Effector memory CD4-positive, alpha-beta T cell (primary cell): ENCODE measurements at regions not wholly inside any gene's neighbourhood (a gene's known extent, or its start where the extent isn't known, plus 50 kb on each side); places are given as distances from the start of the nearest gene placed in this dataset.

Experiments
- DNase-seq, 3 donors: peaks; one replicate each; pipeline ENCODE4 v3.0.0-alpha.2; 2020
- H3K27ac ChIP-seq: 2 replicates; pipeline ENCODE4 v1.7.0; 2013; ENCODE audit warnings: mild to moderate bottlenecking, low read length, moderate library complexity; ENCODE audit not compliant: insufficient read depth, poor library complexity, severe bottlenecking
- H3K27me3 ChIP-seq: replicated peaks from 2 replicates; pipeline ENCODE4 v1.7.0; 2013; ENCODE audit warnings: mild to moderate bottlenecking, low read length; ENCODE audit not compliant: insufficient read depth, control insufficient read depth, poor library complexity, severe bottlenecking
- H3K36me3 ChIP-seq: 2 replicates; pipeline ENCODE4 v1.7.0; 2013; ENCODE audit warnings: mild to moderate bottlenecking, low read length, moderate library complexity; ENCODE audit not compliant: control insufficient read depth, insufficient read depth
- H3K4me1 ChIP-seq: 2 replicates; pipeline ENCODE4 v1.7.0; 2013; ENCODE audit warnings: low read length, mild to moderate bottlenecking; ENCODE audit not compliant: control insufficient read depth, insufficient read depth, poor library complexity, severe bottlenecking
- H3K4me3 ChIP-seq: 2 replicates; pipeline ENCODE4 v1.7.0; 2013; ENCODE audit warnings: low read length, low read depth, mild to moderate bottlenecking; ENCODE audit not compliant: insufficient read depth, poor library complexity, severe bottlenecking
- H3K9me3 ChIP-seq: 2 replicates; pipeline ENCODE4 v1.7.0; 2013; ENCODE audit warnings: mild to moderate bottlenecking, low read length, moderate library complexity; ENCODE audit not compliant: control insufficient read depth

DNA sequence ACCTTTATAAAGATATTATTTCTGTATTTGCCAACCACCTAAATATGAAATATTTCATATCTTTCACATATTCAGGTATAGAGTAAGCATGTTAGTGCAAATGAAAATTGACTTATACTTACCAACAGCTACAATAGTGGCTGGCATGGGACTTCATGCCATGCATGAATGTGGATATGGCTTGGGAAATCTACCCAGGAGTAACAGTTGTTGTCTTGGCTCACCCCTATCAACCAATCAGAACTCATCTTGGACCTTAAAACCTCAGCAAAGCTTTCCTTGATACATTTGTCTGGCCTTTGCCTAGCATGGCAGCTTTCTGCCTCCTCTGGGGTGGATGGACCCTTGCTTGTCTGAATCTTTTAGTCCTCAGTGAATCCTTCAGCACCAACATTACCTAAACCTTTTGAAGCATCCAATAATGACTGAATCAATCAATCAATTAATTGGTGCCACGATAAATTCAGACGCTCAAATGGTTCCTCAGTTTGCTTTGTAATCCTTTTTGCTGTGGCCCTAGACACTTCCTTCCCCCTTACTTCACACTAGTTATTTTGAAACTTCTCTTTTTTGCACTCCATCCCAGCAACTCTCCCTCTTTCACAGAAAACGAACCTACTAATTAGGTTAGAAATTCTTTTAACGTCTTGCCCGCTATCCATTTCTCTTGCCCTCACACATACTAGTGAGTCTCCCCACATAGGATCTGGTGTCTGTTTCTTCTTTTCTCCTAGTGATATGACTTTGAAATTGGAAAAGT is 132.3 kb upstream of the ZNF608 start:
- H3K4me3 ChIP-seq = no peak overlapping the region
- H3K4me1 ChIP-seq = no peaks in the 10 kb centered on the region
- no peaks in the 10 kb centered on the region for H3K36me3 ChIP-seq
- H3K9me3 ChIP-seq = no peaks in the 10 kb centered on the region
- no peak overlapping the region for H3K27ac ChIP-seq
- no peaks in the 10 kb centered on the region for H3K27me3 ChIP-seq
- no peak for DNase-seq

DNA sequence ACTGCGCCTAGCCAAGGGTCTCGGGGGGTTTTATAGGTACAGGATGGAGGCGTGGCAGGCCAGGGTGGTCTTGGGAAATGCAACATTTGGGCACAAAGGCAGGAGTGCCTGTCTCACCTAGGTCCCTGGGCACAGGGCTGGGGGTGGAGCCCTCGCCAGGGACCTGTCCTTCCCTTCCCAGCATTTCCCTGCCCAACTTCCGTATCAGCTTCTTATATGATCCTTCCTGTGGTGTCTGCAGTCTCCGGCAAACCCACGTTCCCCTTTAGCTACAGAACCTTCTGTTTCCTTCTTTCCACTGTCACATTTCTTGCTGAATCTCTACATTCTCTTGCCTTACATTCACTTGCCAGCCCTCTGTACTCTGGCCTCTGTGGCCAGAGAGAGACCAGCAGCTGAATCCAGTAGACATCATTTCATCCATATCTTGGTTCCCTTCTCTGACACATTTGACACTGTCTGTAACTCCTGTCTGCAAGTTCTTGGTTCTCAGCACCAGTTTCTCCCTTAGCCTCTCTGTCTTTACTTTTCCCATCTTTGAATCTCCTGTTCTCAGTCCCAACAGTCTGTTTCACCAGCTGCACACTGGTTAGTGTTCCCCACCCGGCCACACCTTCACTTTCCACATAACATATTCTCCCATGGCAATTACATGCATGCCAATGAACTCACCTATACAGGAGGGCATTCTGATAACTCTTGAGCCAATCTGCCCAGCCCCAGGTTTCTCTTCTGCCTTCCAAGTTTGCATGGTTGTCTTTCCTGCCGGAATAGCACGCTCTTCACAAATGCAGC is 134.7 kb upstream of the ZNF608 start:
- no peak for DNase-seq
- Histone ChIP-seq H3K9me3 (no peaks in the 10 kb centered on the region), H3K27ac (no peak overlapping the region)

GRCh38 chr5:124883681-124884080 is 137.2 kb upstream of the ZNF608 start:
- H3K4me1 ChIP-seq = no peaks in the 10 kb centered on the region
- no peaks in the 10 kb centered on the region for H3K36me3 ChIP-seq
- H3K27me3 ChIP-seq = no peaks in the 10 kb centered on the region
- H3K27ac ChIP-seq = no peak overlapping the region
- H3K4me3 ChIP-seq = no peak overlapping the region
- no peak for DNase-seq
- no peaks in the 10 kb centered on the region for H3K9me3 ChIP-seq

More for the DNA sequence above, 134.7 kb upstream of the ZNF608 start:
- H3K4me1 ChIP-seq = no peaks in the 10 kb centered on the region
- no peaks in the 10 kb centered on the region for H3K27me3 ChIP-seq
- H3K4me3 ChIP-seq = no peak overlapping the region
- no peaks in the 10 kb centered on the region for H3K36me3 ChIP-seq

- H3K27me3 ChIP-seq = no peaks in the 10 kb centered on the region
- DNase-seq = no peak
- no peaks in the 10 kb centered on the region for H3K36me3 ChIP-seq
- no peak overlapping the region for H3K27ac ChIP-seq
- H3K4me3 ChIP-seq = no peak overlapping the region
- no peaks in the 10 kb centered on the region for H3K4me1 ChIP-seq
- H3K9me3 ChIP-seq = no peaks in the 10 kb centered on the region
Observed at GRCh38 chr5:124884114-124884513, 137.7 kb upstream of the ZNF608 start.

- no peaks in the 10 kb centered on the region for H3K27me3 ChIP-seq
- no peaks in the 10 kb centered on the region for H3K36me3 ChIP-seq
- DNase-seq = no peak
- no peak overlapping the region for H3K4me3 ChIP-seq
- H3K4me1 ChIP-seq = no peaks in the 10 kb centered on the region
- H3K27ac ChIP-seq = no peak overlapping the region
- no peaks in the 10 kb centered on the region for H3K9me3 ChIP-seq
Observed at GRCh38 chr5:124885490-124885889, 139.1 kb upstream of the ZNF608 start.

- DNase-seq = no peak
- H3K9me3 ChIP-seq = no peaks in the 10 kb centered on the region
- no peaks in the 10 kb centered on the region for H3K36me3 ChIP-seq
- no peaks in the 10 kb centered on the region for H3K27me3 ChIP-seq
- no peaks in the 10 kb centered on the region for H3K4me1 ChIP-seq
- no peak overlapping the region for H3K4me3 ChIP-seq
- no peak overlapping the region for H3K27ac ChIP-seq
Observed at GRCh38 chr5:124887223-124887622, 140.8 kb upstream of the ZNF608 start.

- no peaks in the 10 kb centered on the region for H3K4me1 ChIP-seq
- no peak overlapping the region for H3K27ac ChIP-seq
- no peaks in the 10 kb centered on the region for H3K36me3 ChIP-seq
- DNase-seq = no peak
- H3K4me3 ChIP-seq = no peak overlapping the region
- H3K27me3 ChIP-seq = no peaks in the 10 kb centered on the region
- H3K9me3 ChIP-seq = no peaks in the 10 kb centered on the region
Observed at GRCh38 chr5:124888050-124888506, 141.6 kb upstream of the ZNF608 start.

- Histone ChIP-seq H3K4me3 (no peak overlapping the region), H3K27me3 (no peaks in the 10 kb centered on the region), H3K36me3 (no peaks in the 10 kb centered on the region), H3K9me3 (no peaks in the 10 kb centered on the region), H3K4me1 (no peaks in the 10 kb centered on the region), H3K27ac (no peak overlapping the region)
- no peak for DNase-seq
Observed at GRCh38 chr5:124888622-124889485, 142.4 kb upstream of the ZNF608 start.

DNA sequence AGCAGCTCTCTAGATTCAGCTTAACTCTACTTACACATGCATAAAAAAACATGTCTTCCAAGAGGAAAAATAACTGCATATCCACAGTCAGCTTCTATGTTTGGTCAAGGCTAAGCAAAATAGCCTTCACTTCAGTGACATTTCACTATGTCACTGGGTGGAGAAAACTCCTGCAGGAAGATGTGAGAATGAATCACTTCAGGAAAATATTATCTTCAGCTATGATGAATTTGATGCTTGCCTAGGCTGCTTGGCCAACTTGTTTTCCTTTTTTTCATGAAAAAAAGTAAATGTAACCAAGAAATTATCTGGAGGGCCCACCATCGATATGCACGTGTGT is 143.0 kb upstream of the ZNF608 start:
- Histone ChIP-seq H3K4me1 (no peaks in the 10 kb centered on the region), H3K27me3 (no peaks in the 10 kb centered on the region), H3K9me3 (no peaks in the 10 kb centered on the region), H3K4me3 (no peak overlapping the region), H3K36me3 (no peaks in the 10 kb centered on the region), H3K27ac (no peak overlapping the region)
- no peak for DNase-seq
